SK-N-SH treated with all-trans-retinoic acid at 6 μM for 48 hours (cell line): ENCODE measurements at regions not wholly inside any gene's neighbourhood (a gene's known extent, or its start where the extent isn't known, plus 50 kb on each side); places are given as distances from the start of the nearest gene placed in this dataset.

ENCODE experiments used
- ATAC-seq: fragments of 200-7000 bp; cut with Tn5 transposase; 3 replicates; pipeline ENCODE4 v1.9.1; 2020; ENCODE audit warnings: mild to moderate bottlenecking, moderate library complexity
- ARNTL ChIP-seq: fragments of 450-650 bp; formaldehyde crosslinking; IDR thresholded peaks from 2 replicates; pipeline ENCODE4 v1.5.0; 2020; ENCODE audit warnings: low read depth, mild to moderate bottlenecking, moderate library complexity, borderline replicate concordance
- CSDC2 ChIP-seq: fragments of 250-450 bp; sonication (Bioruptor Pico); IDR thresholded peaks from 2 replicates; pipeline ENCODE4 v1.5.0; 2020; ENCODE audit warnings: mild to moderate bottlenecking, moderate library complexity
- ESRRG ChIP-seq: fragments of 250-450 bp; sonication (Bioruptor Pico); IDR thresholded peaks from 2 replicates; pipeline ENCODE4 v1.6.1; 2021; ENCODE audit warnings: mild to moderate bottlenecking
- GLIS3 ChIP-seq: fragments of 250-450 bp; sonication (Bioruptor Pico); IDR thresholded peaks from 2 replicates; pipeline ENCODE4 v1.5.0; 2020; ENCODE audit warnings: mild to moderate bottlenecking, moderate library complexity
- ISL1 ChIP-seq: fragments of 250-450 bp; sonication (Bioruptor Pico); IDR thresholded peaks from 2 replicates; pipeline ENCODE4 v2.1.2; 2022; ENCODE audit warnings: mild to moderate bottlenecking, moderate library complexity
- OSR1 ChIP-seq: fragments of 250-450 bp; sonication (Bioruptor Pico); IDR thresholded peaks from 2 replicates; pipeline ENCODE4 v1.8.0; 2022; ENCODE audit warnings: moderate library complexity, mild to moderate bottlenecking, inconsistent platforms
- PPARA ChIP-seq: fragments of 250-450 bp; sonication (Bioruptor Pico); IDR thresholded peaks from 2 replicates; pipeline ENCODE4 v1.5.0; 2020; ENCODE audit warnings: mild to moderate bottlenecking, borderline replicate concordance
- RARB ChIP-seq: fragments of 250-450 bp; sonication (Bioruptor Pico); IDR thresholded peaks from 2 replicates; pipeline ENCODE4 v1.8.0; 2021; ENCODE audit warnings: mild to moderate bottlenecking, moderate library complexity
- SNAI2 ChIP-seq: fragments of 250-450 bp; sonication (Bioruptor Pico); IDR thresholded peaks from 2 replicates; pipeline ENCODE4 v1.5.0; 2020; ENCODE audit warnings: mild to moderate bottlenecking, moderate library complexity
- TCF4 ChIP-seq: fragments of 250-450 bp; sonication (Bioruptor Pico); IDR thresholded peaks from 2 replicates; pipeline ENCODE4 v1.8.0; 2021; ENCODE audit warnings: mild to moderate bottlenecking, moderate library complexity, borderline replicate concordance
- TOX ChIP-seq: fragments of 250-450 bp; sonication (Bioruptor Pico); IDR thresholded peaks from 2 replicates; pipeline ENCODE4 v1.8.0; 2021; ENCODE audit warnings: mild to moderate bottlenecking, moderate library complexity, borderline replicate concordance
- ZC3H10 ChIP-seq: fragments of 250-450 bp; sonication (Bioruptor Pico); IDR thresholded peaks from 2 replicates; pipeline ENCODE4 v1.5.1; 2021; ENCODE audit warnings: mild to moderate bottlenecking, moderate library complexity
- ZFP3 ChIP-seq: fragments of 250-450 bp; sonication (Bioruptor Pico); IDR thresholded peaks from 2 replicates; pipeline ENCODE4 v1.5.0; 2020; ENCODE audit warnings: mild to moderate bottlenecking, moderate library complexity
- ZFP30 ChIP-seq: fragments of 450-650 bp; formaldehyde crosslinking; IDR thresholded peaks from 2 replicates; pipeline ENCODE4 v1.5.0; 2022; ENCODE audit warnings: mild to moderate bottlenecking, moderate library complexity
- ZNF565 ChIP-seq: fragments of 450-650 bp; formaldehyde crosslinking; conservative IDR thresholded peaks from 2 replicates; pipeline ENCODE4 v1.5.0; 2020; ENCODE audit warnings: low read depth, mild to moderate bottlenecking, moderate library complexity
- ZNF8 ChIP-seq: fragments of 450-650 bp; formaldehyde crosslinking; IDR thresholded peaks from 2 replicates; pipeline ENCODE4 v1.5.0; 2020; ENCODE audit warnings: mild to moderate bottlenecking, moderate library complexity
- TF ChIP-seq, protein P1 (sequence below): fragments of 250-450 bp; sonication (Bioruptor Pico); IDR thresholded peaks from 2 replicates; pipeline ENCODE4 v1.8.0; 2021; ENCODE audit warnings: low read depth, mild to moderate bottlenecking, moderate library complexity, borderline replicate concordance
- TF ChIP-seq, protein P2 (sequence below): fragments of 250-450 bp; sonication (Bioruptor Pico); IDR thresholded peaks from 2 replicates; pipeline ENCODE4 v1.8.0; 2020; ENCODE audit warnings: mild to moderate bottlenecking, moderate library complexity, borderline replicate concordance
- TF ChIP-seq, protein P3 (sequence below): fragments of 250-450 bp; sonication (Bioruptor Pico); IDR thresholded peaks from 2 replicates; pipeline ENCODE4 v1.5.0; 2020; ENCODE audit warnings: mild to moderate bottlenecking, moderate library complexity
- TF ChIP-seq, protein P4 (sequence below): fragments of 250-450 bp; sonication (Bioruptor Pico); IDR thresholded peaks from 2 replicates; pipeline ENCODE4 v1.5.1; 2020; ENCODE audit warnings: low read depth, mild to moderate bottlenecking, moderate library complexity

DNA sequence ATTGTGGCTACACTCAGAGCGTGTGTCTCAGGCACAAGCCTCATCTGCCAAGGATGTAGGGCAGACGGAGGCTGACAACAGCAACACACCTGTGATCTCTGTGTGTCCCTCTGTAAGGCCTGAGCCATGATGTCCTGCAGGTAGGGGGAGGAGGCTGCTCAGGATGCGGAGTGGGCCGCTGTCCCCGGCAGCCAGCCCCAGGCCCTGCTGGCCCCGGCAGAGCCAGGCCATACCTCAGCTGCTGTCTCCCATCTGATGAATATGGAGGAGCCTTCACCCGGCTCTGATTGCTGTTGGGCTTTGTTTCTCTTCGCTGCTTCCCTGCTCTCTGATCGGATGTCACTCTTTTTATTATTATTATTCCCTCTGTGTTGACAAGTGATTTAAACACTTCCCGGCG, 83.6 kb upstream of the NCAM1 start:
- TF ChIP-seq SNAI2 (no peak), ISL1 (CRISPR knock-in tag) (no peak), ARNTL (CRISPR knock-in tag) (no peak), ESRRG (CRISPR knock-in tag) (no peak), GLIS3 (CRISPR knock-in tag) (no peak), RARB (no peak), ZFP30 (no peak), ZFP3 (no peak), ZNF8 (CRISPR knock-in tag) (no peak), ZC3H10 (no peak), TCF4 (CRISPR knock-in tag) (no peak), PPARA (no peak), CSDC2 (CRISPR knock-in tag) (no peak)
- TF ChIP-seq, protein P1, sequence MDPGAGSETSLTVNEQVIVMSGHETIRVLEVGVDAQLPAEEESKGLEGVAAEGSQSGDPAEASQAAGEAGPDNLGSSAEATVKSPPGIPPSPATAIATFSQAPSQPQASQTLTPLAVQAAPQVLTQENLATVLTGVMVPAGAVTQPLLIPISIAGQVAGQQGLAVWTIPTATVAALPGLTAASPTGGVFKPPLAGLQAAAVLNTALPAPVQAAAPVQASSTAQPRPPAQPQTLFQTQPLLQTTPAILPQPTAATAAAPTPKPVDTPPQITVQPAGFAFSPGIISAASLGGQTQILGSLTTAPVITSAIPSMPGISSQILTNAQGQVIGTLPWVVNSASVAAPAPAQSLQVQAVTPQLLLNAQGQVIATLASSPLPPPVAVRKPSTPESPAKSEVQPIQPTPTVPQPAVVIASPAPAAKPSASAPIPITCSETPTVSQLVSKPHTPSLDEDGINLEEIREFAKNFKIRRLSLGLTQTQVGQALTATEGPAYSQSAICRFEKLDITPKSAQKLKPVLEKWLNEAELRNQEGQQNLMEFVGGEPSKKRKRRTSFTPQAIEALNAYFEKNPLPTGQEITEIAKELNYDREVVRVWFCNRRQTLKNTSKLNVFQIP (CRISPR knock-in tag), result no peak
- TF ChIP-seq, protein P2, sequence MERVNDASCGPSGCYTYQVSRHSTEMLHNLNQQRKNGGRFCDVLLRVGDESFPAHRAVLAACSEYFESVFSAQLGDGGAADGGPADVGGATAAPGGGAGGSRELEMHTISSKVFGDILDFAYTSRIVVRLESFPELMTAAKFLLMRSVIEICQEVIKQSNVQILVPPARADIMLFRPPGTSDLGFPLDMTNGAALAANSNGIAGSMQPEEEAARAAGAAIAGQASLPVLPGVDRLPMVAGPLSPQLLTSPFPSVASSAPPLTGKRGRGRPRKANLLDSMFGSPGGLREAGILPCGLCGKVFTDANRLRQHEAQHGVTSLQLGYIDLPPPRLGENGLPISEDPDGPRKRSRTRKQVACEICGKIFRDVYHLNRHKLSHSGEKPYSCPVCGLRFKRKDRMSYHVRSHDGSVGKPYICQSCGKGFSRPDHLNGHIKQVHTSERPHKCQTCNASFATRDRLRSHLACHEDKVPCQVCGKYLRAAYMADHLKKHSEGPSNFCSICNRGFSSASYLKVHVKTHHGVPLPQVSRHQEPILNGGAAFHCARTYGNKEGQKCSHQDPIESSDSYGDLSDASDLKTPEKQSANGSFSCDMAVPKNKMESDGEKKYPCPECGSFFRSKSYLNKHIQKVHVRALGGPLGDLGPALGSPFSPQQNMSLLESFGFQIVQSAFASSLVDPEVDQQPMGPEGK (CRISPR knock-in tag), result no peak
- TF ChIP-seq, protein P3, sequence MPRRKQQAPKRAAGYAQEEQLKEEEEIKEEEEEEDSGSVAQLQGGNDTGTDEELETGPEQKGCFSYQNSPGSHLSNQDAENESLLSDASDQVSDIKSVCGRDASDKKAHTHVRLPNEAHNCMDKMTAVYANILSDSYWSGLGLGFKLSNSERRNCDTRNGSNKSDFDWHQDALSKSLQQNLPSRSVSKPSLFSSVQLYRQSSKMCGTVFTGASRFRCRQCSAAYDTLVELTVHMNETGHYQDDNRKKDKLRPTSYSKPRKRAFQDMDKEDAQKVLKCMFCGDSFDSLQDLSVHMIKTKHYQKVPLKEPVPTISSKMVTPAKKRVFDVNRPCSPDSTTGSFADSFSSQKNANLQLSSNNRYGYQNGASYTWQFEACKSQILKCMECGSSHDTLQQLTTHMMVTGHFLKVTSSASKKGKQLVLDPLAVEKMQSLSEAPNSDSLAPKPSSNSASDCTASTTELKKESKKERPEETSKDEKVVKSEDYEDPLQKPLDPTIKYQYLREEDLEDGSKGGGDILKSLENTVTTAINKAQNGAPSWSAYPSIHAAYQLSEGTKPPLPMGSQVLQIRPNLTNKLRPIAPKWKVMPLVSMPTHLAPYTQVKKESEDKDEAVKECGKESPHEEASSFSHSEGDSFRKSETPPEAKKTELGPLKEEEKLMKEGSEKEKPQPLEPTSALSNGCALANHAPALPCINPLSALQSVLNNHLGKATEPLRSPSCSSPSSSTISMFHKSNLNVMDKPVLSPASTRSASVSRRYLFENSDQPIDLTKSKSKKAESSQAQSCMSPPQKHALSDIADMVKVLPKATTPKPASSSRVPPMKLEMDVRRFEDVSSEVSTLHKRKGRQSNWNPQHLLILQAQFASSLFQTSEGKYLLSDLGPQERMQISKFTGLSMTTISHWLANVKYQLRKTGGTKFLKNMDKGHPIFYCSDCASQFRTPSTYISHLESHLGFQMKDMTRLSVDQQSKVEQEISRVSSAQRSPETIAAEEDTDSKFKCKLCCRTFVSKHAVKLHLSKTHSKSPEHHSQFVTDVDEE (CRISPR knock-in tag), result no peak
- TF ChIP-seq, all 23 proteins: peak for 0
- ATAC-seq, result no peak

DNA sequence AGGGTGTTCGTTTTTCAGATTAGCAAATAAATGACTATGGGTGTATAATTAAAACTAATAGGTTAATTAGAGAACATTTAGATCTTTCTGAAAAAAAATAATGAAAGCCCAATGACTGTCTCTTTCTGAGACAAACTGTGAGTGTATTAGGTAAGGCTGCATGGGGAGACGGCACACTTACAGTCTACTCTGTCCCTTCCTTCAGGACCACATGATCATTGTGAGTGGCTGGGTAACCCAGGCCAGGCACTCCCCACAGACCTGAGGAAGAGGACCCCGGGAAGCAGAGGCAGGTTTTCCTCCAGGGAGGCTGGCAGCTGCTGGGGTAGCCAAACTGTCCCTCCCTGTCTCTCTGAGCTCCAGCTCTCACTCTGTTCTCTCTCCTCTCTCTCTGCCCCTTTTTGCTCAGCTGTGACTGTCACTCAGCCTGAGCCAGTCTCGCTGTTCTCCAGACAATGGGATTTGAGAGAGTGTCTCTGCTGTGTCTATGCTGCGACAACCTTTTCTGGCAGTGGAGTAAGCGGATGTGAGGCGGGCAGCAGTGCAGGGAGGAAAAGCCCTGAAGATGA, 83.1 kb upstream of the NCAM1 start:
- ATAC-seq, result no peak
- TF ChIP-seq CSDC2 (CRISPR knock-in tag), result no peak
- no peak for TF ChIP-seq ZNF8 (CRISPR knock-in tag)
- no peak for TF ChIP-seq ESRRG (CRISPR knock-in tag)
- TF ChIP-seq RARB, result no peak
- no peak for TF ChIP-seq TOX (CRISPR knock-in tag)

DNA sequence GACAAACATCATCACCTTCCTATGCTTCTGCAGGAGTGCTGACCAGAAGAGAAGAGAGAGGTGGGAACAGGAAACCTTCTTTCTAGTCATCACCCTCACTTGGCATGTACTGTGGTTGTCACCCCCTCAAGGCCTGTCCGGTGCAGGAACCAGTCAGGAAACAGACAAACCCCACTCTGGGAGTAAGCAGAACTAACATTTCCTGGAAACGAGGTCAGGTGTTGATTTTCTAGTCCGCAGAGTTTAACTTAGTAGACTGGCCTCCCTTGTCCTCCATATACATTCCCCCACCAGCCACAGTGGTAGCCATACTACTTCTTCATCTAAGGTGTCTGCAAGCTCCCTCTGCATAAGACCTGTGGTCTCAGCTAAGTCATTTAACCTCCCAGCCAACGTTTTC, 80.7 kb upstream of the NCAM1 start:
- TF ChIP-seq, protein P4, sequence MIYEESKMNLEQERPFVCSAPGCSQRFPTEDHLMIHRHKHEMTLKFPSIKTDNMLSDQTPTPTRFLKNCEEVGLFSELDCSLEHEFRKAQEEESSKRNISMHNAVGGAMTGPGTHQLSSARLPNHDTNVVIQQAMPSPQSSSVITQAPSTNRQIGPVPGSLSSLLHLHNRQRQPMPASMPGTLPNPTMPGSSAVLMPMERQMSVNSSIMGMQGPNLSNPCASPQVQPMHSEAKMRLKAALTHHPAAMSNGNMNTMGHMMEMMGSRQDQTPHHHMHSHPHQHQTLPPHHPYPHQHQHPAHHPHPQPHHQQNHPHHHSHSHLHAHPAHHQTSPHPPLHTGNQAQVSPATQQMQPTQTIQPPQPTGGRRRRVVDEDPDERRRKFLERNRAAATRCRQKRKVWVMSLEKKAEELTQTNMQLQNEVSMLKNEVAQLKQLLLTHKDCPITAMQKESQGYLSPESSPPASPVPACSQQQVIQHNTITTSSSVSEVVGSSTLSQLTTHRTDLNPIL (CRISPR knock-in tag), result no peak
- TF ChIP-seq ARNTL (CRISPR knock-in tag) (no peak), ISL1 (CRISPR knock-in tag) (no peak), RARB (no peak), ZNF8 (CRISPR knock-in tag) (no peak)
- ATAC-seq, result no peak

DNA sequence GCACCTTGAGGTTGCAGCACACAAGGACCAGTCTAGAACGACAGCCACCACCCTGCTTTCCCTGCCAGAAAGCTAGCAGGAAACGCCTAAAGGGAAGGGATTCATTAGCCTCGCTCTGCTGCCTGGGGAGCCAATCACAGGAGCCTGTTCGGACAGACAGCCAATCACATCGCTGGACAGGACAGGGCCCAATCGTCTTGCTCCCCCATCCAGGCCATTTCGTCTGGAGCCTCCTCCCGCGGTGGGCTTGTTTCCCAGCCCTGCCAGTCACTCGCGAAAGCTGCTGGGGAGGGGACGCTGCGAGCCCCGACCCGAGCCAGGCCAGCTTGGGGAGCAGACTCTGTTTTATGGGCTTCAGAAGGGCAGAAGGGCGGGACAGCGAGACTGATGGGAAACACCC, 79.8 kb upstream of the NCAM1 start:
- peak; percentile 100 for ATAC-seq
- TF ChIP-seq ZFP3 (no peak), ZFP30 (no peak), ZC3H10 (no peak), ZNF565 (no peak), ISL1 (CRISPR knock-in tag) (no peak), OSR1 (CRISPR knock-in tag) (no peak), ARNTL (CRISPR knock-in tag) (no peak), SNAI2 (no peak)
- TF ChIP-seq, protein P2 (CRISPR knock-in tag), result no peak
- TF ChIP-seq, protein P4 (CRISPR knock-in tag), result no peak
- TF ChIP-seq, protein P1 (CRISPR knock-in tag), result no peak
